ENCODE measurements at regions not wholly inside any gene's neighbourhood (a gene's known extent, or its start where the extent isn't known, plus 50 kb on each side); places are given as distances from the start of the nearest gene placed in this dataset.

DNA sequence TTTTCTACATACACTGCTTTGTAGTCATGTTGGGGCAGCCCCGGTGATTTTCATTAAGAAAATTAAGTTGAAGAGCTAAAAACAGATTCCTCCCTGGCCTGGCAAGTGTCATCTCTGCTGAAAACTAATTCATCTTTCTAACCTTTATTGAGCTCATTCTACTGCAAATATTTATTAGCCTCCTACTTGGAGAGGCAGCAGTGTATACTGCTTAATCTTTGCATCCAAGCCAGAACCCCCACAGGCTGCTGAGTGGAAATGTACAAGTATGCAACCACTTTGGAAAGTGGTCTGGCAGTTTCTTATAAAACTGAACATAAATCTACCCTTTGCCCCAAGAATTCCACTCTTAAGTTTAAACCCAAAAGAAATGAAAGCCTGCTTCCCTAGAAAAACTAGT, 223.4 kb downstream of the DRD1 start:
- H3K4me3 ChIP-seq (ENCODE audit: low read depth, low read length) = no peak overlapping the region
- TF ChIP-seq, protein P1, sequence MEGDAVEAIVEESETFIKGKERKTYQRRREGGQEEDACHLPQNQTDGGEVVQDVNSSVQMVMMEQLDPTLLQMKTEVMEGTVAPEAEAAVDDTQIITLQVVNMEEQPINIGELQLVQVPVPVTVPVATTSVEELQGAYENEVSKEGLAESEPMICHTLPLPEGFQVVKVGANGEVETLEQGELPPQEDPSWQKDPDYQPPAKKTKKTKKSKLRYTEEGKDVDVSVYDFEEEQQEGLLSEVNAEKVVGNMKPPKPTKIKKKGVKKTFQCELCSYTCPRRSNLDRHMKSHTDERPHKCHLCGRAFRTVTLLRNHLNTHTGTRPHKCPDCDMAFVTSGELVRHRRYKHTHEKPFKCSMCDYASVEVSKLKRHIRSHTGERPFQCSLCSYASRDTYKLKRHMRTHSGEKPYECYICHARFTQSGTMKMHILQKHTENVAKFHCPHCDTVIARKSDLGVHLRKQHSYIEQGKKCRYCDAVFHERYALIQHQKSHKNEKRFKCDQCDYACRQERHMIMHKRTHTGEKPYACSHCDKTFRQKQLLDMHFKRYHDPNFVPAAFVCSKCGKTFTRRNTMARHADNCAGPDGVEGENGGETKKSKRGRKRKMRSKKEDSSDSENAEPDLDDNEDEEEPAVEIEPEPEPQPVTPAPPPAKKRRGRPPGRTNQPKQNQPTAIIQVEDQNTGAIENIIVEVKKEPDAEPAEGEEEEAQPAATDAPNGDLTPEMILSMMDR (IDR thresholded peaks at IDR 0.05; ENCODE audit: insufficient read depth, low read depth, low read length, missing control alignments) = no peak
- DNase-seq (ENCODE audit: low read depth) = no peak

DNA sequence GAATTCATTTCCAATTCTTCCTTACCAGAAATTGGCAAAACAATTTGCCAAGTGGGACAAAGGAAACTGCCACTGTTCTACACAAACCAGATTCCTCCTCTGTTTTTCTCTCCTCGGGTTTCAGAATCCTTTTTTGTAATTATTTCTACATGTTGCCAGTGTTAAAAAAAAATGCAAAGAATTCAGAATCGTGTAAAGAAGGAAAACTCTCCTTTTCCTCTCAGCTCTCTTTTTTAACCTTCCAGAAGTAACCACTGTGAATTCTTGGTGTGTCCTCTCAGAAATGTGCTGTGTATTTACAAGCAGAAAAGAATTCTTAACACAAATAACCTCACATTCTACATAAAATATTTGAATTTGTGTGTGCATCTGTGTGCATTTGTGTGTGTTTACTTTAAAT, 224.6 kb downstream of the DRD1 start:
- no peak overlapping the region for H3K4me3 ChIP-seq (ENCODE audit: low read depth, low read length)
- no peak for DNase-seq (ENCODE audit: low read depth)
- TF ChIP-seq, protein P1 (IDR thresholded peaks at IDR 0.05; ENCODE audit: insufficient read depth, low read depth, low read length, missing control alignments) = no peak

DNA sequence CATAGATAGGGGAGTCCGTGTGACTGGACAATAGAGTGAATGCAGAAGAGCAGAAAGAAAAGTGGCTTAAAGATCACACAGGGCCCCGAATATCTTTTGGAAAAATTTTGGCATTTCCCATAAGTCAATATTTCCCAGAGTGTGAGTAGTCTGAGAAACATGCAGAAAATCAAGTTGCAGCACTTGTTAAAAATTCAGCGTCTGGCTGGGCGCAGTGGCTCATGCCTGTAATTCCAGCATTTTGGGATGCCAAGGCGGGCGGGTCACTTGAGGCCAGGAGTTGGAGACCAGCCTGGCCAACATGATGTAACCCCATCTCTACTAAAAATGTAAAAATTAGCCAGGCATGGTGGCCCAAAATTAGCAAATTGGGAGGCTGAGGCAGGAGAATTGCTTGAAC, 227.0 kb downstream of the DRD1 start:
- TF ChIP-seq, protein P1 (IDR thresholded peaks at IDR 0.05; ENCODE audit: insufficient read depth, low read depth, low read length, missing control alignments) = no peak
- H3K4me3 ChIP-seq (ENCODE audit: low read depth, low read length) = no peak overlapping the region
- DNase-seq (ENCODE audit: low read depth) = no peak

DNA sequence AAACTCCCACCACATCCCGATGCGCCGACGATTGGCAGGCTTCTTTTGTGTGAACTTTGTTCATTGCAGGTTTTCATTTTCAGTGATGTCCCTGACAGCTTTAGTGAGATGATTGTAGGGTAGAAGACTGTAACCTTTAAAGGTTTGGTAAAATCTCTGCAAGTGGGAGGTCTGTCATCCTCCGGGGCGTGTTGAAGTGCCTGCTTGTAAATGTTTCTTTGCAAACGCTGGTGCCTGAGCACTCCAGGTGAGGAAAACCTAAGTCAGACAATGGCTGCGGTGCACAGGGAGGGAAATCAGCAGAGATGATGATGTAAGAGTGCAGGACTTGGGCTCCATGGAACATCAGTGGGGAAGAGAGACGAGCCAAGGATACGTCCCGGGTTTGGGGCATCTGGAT, 228.1 kb downstream of the DRD1 start:
- no peak overlapping the region for H3K4me3 ChIP-seq (ENCODE audit: low read depth, low read length)
- no peak for DNase-seq (ENCODE audit: low read depth)
- TF ChIP-seq, protein P1 (IDR thresholded peaks at IDR 0.05; ENCODE audit: insufficient read depth, low read depth, low read length, missing control alignments) = no peak

DNA sequence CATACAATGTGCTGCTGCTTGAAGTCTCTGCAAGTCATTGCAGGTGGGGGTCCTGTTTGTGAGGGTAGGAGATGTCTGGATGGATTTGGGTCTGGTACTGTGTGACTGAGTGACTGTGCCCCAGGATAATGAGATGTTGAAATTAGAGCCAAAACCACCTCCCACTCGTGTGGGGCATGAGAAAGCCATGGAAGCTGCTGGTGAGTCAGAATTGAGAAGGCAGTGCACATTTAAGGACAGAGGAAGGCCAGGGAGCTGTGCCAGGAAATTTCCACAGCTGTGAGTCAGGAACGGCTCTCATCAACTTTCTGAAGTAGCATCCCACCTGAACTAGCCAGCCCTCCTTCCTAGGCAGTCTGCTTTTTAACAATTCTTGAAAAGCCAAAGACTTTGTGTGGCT, 229.8 kb downstream of the DRD1 start:
- TF ChIP-seq, protein P1 (IDR thresholded peaks at IDR 0.05; ENCODE audit: insufficient read depth, low read depth, low read length, missing control alignments) = no peak
- DNase-seq (ENCODE audit: low read depth) = no peak
- H3K4me3 ChIP-seq (ENCODE audit: low read depth, low read length) = no peak overlapping the region

DNA sequence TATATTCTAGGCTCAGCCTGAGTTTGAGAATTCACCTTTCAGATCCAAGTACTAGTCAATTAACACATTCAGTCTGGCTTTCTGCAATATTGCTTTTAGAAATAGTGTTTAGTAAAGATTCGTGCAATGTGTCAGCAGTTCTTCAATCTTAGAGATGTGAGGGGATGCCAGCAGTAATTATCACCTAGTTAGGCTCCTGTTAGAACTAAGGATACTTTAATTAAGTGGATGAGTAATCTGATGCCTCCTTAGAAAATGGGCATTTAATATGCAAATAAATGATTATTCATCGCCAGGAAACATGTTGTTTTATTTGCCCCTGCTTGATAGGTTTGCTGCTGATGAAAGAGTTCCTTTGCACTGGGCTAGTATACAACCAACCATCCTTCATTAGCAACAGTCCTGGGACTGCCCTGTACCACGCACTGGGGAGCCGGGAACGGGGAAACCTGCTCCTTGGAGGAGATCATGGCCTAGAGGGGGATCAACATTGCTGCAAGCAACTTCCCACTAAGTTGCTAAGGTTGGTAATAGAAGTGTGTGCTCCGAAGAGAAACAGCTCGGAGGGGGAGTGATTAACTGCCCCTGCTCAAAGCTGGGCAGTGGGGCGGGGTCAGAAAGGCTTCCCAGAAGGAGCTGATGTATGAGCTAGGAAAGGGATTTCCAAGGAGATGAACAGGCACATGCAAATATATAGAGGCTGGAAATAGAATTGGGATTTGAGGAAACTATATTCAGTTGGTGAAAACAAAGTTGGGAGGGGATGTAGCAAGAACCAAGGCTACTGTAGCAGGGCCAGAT, 231.8 kb downstream of the DRD1 start:
- TF ChIP-seq, protein P1 (IDR thresholded peaks at IDR 0.05; ENCODE audit: insufficient read depth, low read depth, low read length, missing control alignments) = no peak
- no peak for DNase-seq (ENCODE audit: low read depth)
- no peak overlapping the region for H3K4me3 ChIP-seq (ENCODE audit: low read depth, low read length)

All from GM12865 (cell line).